GM23338 (cell line): ENCODE measurements at regions not wholly inside any gene's neighbourhood (a gene's known extent, or its start where the extent isn't known, plus 50 kb on each side); places are given as distances from the start of the nearest gene placed in this dataset.

ENCODE experiments used
- ATAC-seq: fragments of 200-7000 bp; cut with Tn5 transposase; 3 replicates; pipeline ENCODE4 v1.9.1; 2020
- DNase-seq: peaks from one replicate; pipeline ENCODE4 v3.0.0-alpha.2; 2015; ENCODE audit warnings: low spot score
- H2AFZ ChIP-seq: fragments of 200-600 bp; sonication (generic); 2 replicates; pipeline ENCODE4 v1.8.0; 2016; ENCODE audit warnings: antibody characterized with exemption, mild to moderate bottlenecking, moderate library complexity
- H3F3A ChIP-seq: fragments of 200-600 bp; sonication (generic); replicated peaks from 2 replicates; pipeline ENCODE4 v1.8.0; 2017; ENCODE audit warnings: antibody characterized with exemption, mixed run types, low read depth
- H3K27ac ChIP-seq: fragments of 200-600 bp; sonication (generic); 2 replicates; pipeline ENCODE4 v1.6.1; 2016; ENCODE audit warnings: low read depth
- H3K27me3 ChIP-seq: fragments of 200-600 bp; sonication (generic); 2 replicates; pipeline ENCODE4 v1.8.0; 2016; ENCODE audit warnings: mild to moderate bottlenecking, mixed run types, moderate library complexity; ENCODE audit not compliant: insufficient read depth
- H3K36me3 ChIP-seq: fragments of 200-600 bp; sonication (generic); 2 replicates; pipeline ENCODE4 v1.8.0; 2016; ENCODE audit warnings: mild to moderate bottlenecking; ENCODE audit not compliant: insufficient read depth
- H3K4me1 ChIP-seq: fragments of 200-600 bp; sonication (generic); 2 replicates; pipeline ENCODE4 v1.8.0; 2016; ENCODE audit warnings: mild to moderate bottlenecking, moderate library complexity; ENCODE audit not compliant: insufficient read depth
- H3K4me2 ChIP-seq: fragments of 200-600 bp; sonication (generic); 2 replicates; pipeline ENCODE4 v1.7.1; 2017; ENCODE audit warnings: mixed run types
- H3K4me3 ChIP-seq: fragments of 200-600 bp; sonication (generic); 2 replicates; pipeline ENCODE4 v1.6.1; 2016; ENCODE audit warnings: mixed run types
- H3K79me2 ChIP-seq: fragments of 200-600 bp; sonication (generic); replicated peaks from 2 replicates; pipeline ENCODE4 v1.8.0; 2017; ENCODE audit warnings: mild to moderate bottlenecking; ENCODE audit not compliant: insufficient read depth
- H3K9me2 ChIP-seq: fragments of 200-600 bp; sonication (generic); 2 replicates; pipeline ENCODE4 v1.8.0; 2017; ENCODE audit not compliant: insufficient read depth
- H4K20me1 ChIP-seq: fragments of 200-600 bp; sonication (generic); replicated peaks from 2 replicates; pipeline ENCODE4 v1.8.0; 2017; ENCODE audit warnings: mild to moderate bottlenecking; ENCODE audit not compliant: insufficient read depth
- H3K27ac Mint-ChIP-seq: 2 replicates; pipeline ENCODE4 v1.8.0; 2020; ENCODE audit warnings: inconsistent platforms, mild to moderate bottlenecking, moderate library complexity, mixed read lengths
- H3K27me3 Mint-ChIP-seq: 3 replicates; pipeline ENCODE4 v1.8.0; 2022; ENCODE audit warnings: low read depth, mild to moderate bottlenecking, moderate library complexity, mixed read lengths, inconsistent platforms; ENCODE audit not compliant: insufficient read depth, poor library complexity
- H3K36me3 Mint-ChIP-seq: 3 replicates; pipeline ENCODE4 v1.8.0; 2021; ENCODE audit warnings: low read depth, mild to moderate bottlenecking, inconsistent platforms, moderate library complexity, mixed read lengths
- H3K4me1 Mint-ChIP-seq: 3 replicates; pipeline ENCODE4 v1.8.0; 2020; ENCODE audit warnings: mild to moderate bottlenecking, inconsistent platforms, mixed read lengths
- H3K4me3 Mint-ChIP-seq: 3 replicates; pipeline ENCODE4 v1.8.0; 2021; ENCODE audit warnings: moderate library complexity, mild to moderate bottlenecking, inconsistent platforms, mixed read lengths
- H3K9me3 Mint-ChIP-seq: 3 replicates; pipeline ENCODE4 v1.8.0; 2020; ENCODE audit warnings: moderate library complexity, mild to moderate bottlenecking, inconsistent platforms, mixed read lengths
- CREB1 ChIP-seq: fragments of 250-450 bp; sonication (Bioruptor Pico); IDR thresholded peaks from 2 replicates; pipeline ENCODE4 v1.5.0; 2020; ENCODE audit warnings: low read depth, mild to moderate bottlenecking, moderate library complexity
- EZH2 ChIP-seq: fragments of 200-600 bp; sonication (generic); IDR thresholded peaks from one replicate; pipeline ENCODE4 v1.8.0; 2017; ENCODE audit warnings: antibody characterized with exemption, mild to moderate bottlenecking, low read depth; ENCODE audit not compliant: unreplicated experiment
- EZH2phosphoT487 ChIP-seq: fragments of 200-600 bp; sonication (generic); IDR thresholded peaks from one replicate; pipeline ENCODE4 v1.8.1; 2018; ENCODE audit warnings: antibody characterized with exemption; ENCODE audit not compliant: unreplicated experiment
- POLR2AphosphoS5 ChIP-seq: IDR thresholded peaks from 2 replicates; pipeline ENCODE4 v1.6.1; 2016; ENCODE audit warnings: antibody characterized with exemption, low read depth
- STAT1 ChIP-seq: IDR thresholded peaks from one replicate; pipeline ENCODE4 v1.6.1; 2016; ENCODE audit warnings: antibody characterized with exemption; ENCODE audit not compliant: unreplicated experiment
- ZNF114 ChIP-seq: fragments of 250-450 bp; sonication (Bioruptor Pico); IDR thresholded peaks from 2 replicates; pipeline ENCODE4 v1.5.0; 2020; ENCODE audit warnings: mild to moderate bottlenecking, moderate library complexity
- TF ChIP-seq, protein P1 (sequence below): IDR thresholded peaks from 2 replicates; pipeline ENCODE4 v1.6.1; 2016; ENCODE audit warnings: antibody characterized with exemption
- TF ChIP-seq, protein P2 (sequence below): IDR thresholded peaks from one replicate; pipeline ENCODE4 v1.6.1; 2018; ENCODE audit warnings: antibody characterized with exemption; ENCODE audit not compliant: unreplicated experiment
- TF ChIP-seq, protein P3 (sequence below), 2 experiments: fragments of 200-600 bp in 1 of 2; sonication (generic) in 1 of 2; conservative IDR thresholded peaks; 2 replicates each; pipeline versions ENCODE4 v1.5.1 to v1.6.1; 2016 to 2017; ENCODE audit warnings: antibody characterized with exemption in 2 of 2, low read depth in 2 of 2, mild to moderate bottlenecking in 2 of 2, moderate library complexity in 1 of 2

DNA sequence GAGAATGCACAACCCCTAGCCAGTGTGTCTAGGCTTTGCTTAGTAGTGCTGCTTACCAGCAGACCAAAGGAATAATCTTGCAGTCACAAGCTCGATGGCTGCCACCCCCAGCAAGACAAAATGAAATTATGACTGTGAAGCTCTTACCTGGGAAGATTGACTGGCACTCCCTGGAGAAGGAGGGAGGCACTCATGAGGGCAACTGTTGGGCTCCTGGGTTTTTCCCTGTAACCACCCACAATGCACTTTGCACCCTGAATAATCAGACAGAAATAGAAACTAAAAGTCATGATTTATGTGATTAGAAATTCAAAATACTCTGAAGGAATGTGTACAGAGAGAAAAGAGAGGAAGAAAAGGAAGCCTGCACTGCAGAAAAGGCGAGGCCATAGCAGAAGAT is 144.3 kb upstream of the DGKB start (continued):
- TF ChIP-seq, protein P1, sequence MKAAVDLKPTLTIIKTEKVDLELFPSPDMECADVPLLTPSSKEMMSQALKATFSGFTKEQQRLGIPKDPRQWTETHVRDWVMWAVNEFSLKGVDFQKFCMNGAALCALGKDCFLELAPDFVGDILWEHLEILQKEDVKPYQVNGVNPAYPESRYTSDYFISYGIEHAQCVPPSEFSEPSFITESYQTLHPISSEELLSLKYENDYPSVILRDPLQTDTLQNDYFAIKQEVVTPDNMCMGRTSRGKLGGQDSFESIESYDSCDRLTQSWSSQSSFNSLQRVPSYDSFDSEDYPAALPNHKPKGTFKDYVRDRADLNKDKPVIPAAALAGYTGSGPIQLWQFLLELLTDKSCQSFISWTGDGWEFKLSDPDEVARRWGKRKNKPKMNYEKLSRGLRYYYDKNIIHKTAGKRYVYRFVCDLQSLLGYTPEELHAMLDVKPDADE: no peak
- no peak for TF ChIP-seq POLR2AphosphoS5
- TF ChIP-seq, protein P2, sequence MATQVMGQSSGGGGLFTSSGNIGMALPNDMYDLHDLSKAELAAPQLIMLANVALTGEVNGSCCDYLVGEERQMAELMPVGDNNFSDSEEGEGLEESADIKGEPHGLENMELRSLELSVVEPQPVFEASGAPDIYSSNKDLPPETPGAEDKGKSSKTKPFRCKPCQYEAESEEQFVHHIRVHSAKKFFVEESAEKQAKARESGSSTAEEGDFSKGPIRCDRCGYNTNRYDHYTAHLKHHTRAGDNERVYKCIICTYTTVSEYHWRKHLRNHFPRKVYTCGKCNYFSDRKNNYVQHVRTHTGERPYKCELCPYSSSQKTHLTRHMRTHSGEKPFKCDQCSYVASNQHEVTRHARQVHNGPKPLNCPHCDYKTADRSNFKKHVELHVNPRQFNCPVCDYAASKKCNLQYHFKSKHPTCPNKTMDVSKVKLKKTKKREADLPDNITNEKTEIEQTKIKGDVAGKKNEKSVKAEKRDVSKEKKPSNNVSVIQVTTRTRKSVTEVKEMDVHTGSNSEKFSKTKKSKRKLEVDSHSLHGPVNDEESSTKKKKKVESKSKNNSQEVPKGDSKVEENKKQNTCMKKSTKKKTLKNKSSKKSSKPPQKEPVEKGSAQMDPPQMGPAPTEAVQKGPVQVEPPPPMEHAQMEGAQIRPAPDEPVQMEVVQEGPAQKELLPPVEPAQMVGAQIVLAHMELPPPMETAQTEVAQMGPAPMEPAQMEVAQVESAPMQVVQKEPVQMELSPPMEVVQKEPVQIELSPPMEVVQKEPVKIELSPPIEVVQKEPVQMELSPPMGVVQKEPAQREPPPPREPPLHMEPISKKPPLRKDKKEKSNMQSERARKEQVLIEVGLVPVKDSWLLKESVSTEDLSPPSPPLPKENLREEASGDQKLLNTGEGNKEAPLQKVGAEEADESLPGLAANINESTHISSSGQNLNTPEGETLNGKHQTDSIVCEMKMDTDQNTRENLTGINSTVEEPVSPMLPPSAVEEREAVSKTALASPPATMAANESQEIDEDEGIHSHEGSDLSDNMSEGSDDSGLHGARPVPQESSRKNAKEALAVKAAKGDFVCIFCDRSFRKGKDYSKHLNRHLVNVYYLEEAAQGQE: no peak
- TF ChIP-seq STAT1: no peak

DNA sequence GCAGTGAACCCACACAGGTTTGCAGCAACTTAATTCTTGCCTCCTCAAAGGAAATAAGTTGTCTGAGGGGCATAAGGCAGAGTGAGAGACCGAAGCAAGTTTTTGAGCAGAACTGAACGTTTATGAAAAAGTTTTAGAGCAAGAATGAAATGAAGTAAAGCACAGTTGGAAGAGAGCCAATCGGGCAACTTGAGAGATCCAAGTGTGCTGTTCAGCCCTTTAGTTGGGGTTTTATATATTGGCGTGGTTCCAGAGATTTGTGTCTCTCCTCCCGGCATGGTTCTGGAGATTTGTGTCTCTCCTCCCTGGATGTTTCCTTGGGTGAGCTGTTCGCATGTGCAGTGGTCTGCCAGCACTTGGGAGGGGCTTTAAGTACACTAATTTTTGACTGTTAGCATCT is 141.4 kb upstream of the DGKB start:
- ATAC-seq (no peak), DNase-seq (no peak)
- no peaks in the 10 kb centered on the region for H3K36me3 Mint-ChIP-seq
- H3K27me3 Mint-ChIP-seq: no peaks in the 10 kb centered on the region
- Histone ChIP-seq H4K20me1 (no peaks in the 10 kb centered on the region), H3F3A (no peaks in the 10 kb centered on the region), H3K4me1 (no peaks in the 10 kb centered on the region), H3K4me2 (no peak overlapping the region), H3K27me3 (no peaks in the 10 kb centered on the region), H2AFZ (no peak overlapping the region), H3K27ac (no peak overlapping the region), H3K9me2 (no peaks in the 10 kb centered on the region), H3K4me3 (no peak overlapping the region), H3K36me3 (no peaks in the 10 kb centered on the region), H3K79me2 (no peaks in the 10 kb centered on the region)
- H3K9me3 Mint-ChIP-seq: no peaks in the 10 kb centered on the region
- H3K4me1 Mint-ChIP-seq: no peaks in the 10 kb centered on the region
- H3K4me3 Mint-ChIP-seq: no peak overlapping the region
- H3K27ac Mint-ChIP-seq: no peak overlapping the region
- TF ChIP-seq, protein P1: no peak
- TF ChIP-seq, protein P2: no peak
- no peak for TF ChIP-seq EZH2
- TF ChIP-seq, protein P3, sequence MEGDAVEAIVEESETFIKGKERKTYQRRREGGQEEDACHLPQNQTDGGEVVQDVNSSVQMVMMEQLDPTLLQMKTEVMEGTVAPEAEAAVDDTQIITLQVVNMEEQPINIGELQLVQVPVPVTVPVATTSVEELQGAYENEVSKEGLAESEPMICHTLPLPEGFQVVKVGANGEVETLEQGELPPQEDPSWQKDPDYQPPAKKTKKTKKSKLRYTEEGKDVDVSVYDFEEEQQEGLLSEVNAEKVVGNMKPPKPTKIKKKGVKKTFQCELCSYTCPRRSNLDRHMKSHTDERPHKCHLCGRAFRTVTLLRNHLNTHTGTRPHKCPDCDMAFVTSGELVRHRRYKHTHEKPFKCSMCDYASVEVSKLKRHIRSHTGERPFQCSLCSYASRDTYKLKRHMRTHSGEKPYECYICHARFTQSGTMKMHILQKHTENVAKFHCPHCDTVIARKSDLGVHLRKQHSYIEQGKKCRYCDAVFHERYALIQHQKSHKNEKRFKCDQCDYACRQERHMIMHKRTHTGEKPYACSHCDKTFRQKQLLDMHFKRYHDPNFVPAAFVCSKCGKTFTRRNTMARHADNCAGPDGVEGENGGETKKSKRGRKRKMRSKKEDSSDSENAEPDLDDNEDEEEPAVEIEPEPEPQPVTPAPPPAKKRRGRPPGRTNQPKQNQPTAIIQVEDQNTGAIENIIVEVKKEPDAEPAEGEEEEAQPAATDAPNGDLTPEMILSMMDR (conservative IDR thresholded peaks at IDR 0.05; ENCODE audit: low read depth in 2 of 2): no peak
- no peak for TF ChIP-seq CREB1 (CRISPR knock-in tag)
- no peak for TF ChIP-seq ZNF114 (CRISPR knock-in tag)
- TF ChIP-seq EZH2phosphoT487: no peak
